Fibroblast of lung (primary cell): ENCODE measurements at regions not wholly inside any gene's neighbourhood (a gene's known extent, or its start where the extent isn't known, plus 50 kb on each side); places are given as distances from the start of the nearest gene placed in this dataset.

Experiments
- DNase-seq, 2 donors: peaks; one replicate each; pipeline versions ENCODE4 v3.0.0 to v3.0.0-alpha.2; 2010; ENCODE audit warnings: low read depth in 2 of 2
- H2AFZ ChIP-seq: 2 replicates; pipeline ENCODE4 v1.5.1; 2012; ENCODE audit warnings: low read length, control low read depth, inconsistent platforms
- H3K27ac ChIP-seq: 2 replicates; pipeline ENCODE4 v1.5.1; 2011; ENCODE audit warnings: low read length, control low read depth; ENCODE audit not compliant: insufficient read depth
- H3K27me3 ChIP-seq: 2 replicates; pipeline ENCODE4 v1.5.1; 2011; ENCODE audit warnings: mild to moderate bottlenecking, low read length; ENCODE audit not compliant: control insufficient read depth, insufficient read depth
- H3K36me3 ChIP-seq: 2 replicates; pipeline ENCODE4 v1.5.1; 2011; ENCODE audit warnings: low read length; ENCODE audit not compliant: control insufficient read depth, insufficient read depth
- H3K4me1 ChIP-seq: 2 replicates; pipeline ENCODE4 v1.5.1; 2011; ENCODE audit warnings: low read length; ENCODE audit not compliant: control insufficient read depth, insufficient read depth; ENCODE audit errors: extremely low read depth
- H3K4me2 ChIP-seq: 2 replicates; pipeline ENCODE4 v1.5.1; 2011; ENCODE audit warnings: low read length, control low read depth; ENCODE audit not compliant: insufficient read depth; ENCODE audit errors: extremely low read depth
- H3K4me3 ChIP-seq, 4 experiments: fragments of 200-600 bp in 1 of 4; sonication (generic) in 1 of 4; replicated peaks in 1 of 4; 2 replicates each; pipeline ENCODE4 v1.5.1; 2011 to 2016; ENCODE audit warnings: low read length in 4 of 4, low read depth in 3 of 4, mild to moderate bottlenecking in 3 of 4, control low read depth in 2 of 4, inconsistent platforms in 1 of 4, mixed read lengths in 1 of 4; ENCODE audit not compliant: insufficient read depth in 1 of 4; ENCODE audit errors: control extremely low read depth in 1 of 4
- H3K79me2 ChIP-seq: 2 replicates; pipeline ENCODE4 v1.5.1; 2012; ENCODE audit warnings: mild to moderate bottlenecking, low read length, inconsistent platforms; ENCODE audit not compliant: control insufficient read depth, insufficient read depth
- H3K9ac ChIP-seq: 2 replicates; pipeline ENCODE4 v1.5.1; 2011; ENCODE audit warnings: mild to moderate bottlenecking, low read length, control low read depth; ENCODE audit not compliant: insufficient read depth
- H3K9me3 ChIP-seq: 2 replicates; pipeline ENCODE4 v1.5.1; 2012; ENCODE audit warnings: low read depth, low read length; ENCODE audit not compliant: control insufficient read depth, insufficient read depth
- H4K20me1 ChIP-seq: 2 replicates; pipeline ENCODE4 v1.5.1; 2011; ENCODE audit warnings: low read length; ENCODE audit not compliant: control insufficient read depth, insufficient read depth; ENCODE audit errors: extremely low read depth
- EZH2 ChIP-seq: IDR thresholded peaks from 2 replicates; pipeline ENCODE4 v1.5.1; 2012; ENCODE audit warnings: low read length, control low read depth, mild to moderate bottlenecking; ENCODE audit errors: missing control alignments
- TF ChIP-seq, protein P1 (sequence below), 2 donors: IDR thresholded peaks in 1 of 2; conservative IDR thresholded peaks in 1 of 2; 1 replicate in 1 of 2; 2 replicates in 1 of 2; pipeline ENCODE4 v1.5.1; 2011 to 2012; ENCODE audit warnings: low read length in 2 of 2, control low read depth in 1 of 2, inconsistent platforms in 1 of 2, low read depth in 1 of 2, mild to moderate bottlenecking in 1 of 2

DNA sequence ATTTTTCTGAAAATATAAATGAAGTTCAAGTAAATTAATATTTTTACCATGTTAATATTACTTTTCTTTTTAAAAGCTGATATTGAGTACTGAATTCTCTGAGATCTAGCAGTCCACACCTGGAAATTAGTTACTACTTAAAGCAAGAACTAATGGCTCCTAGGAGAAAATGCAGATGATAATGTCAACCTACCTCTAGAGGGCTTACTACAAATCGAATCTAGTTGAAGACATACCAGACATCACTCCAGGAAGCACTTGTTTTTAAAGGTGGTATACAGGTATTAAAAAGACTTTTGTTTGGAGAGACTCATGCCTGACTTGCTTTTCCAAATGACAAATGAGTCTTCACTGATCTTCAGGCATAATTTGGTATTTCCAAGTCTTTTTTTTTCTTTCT lies 516.4 kb upstream of the BOD1L1 start:
- DNase-seq, result no peak
- H2AFZ ChIP-seq, result no peak overlapping the region
- H3K9me3 ChIP-seq, result no peaks in the 10 kb centered on the region
- H3K36me3 ChIP-seq, result no peaks in the 10 kb centered on the region
- no peak overlapping the region for H3K9ac ChIP-seq
- no peaks in the 10 kb centered on the region for H3K27me3 ChIP-seq
- H3K4me1 ChIP-seq, result no peaks in the 10 kb centered on the region
- no peak overlapping the region for H3K4me2 ChIP-seq
- H4K20me1 ChIP-seq, result no peaks in the 10 kb centered on the region
- no peak for TF ChIP-seq EZH2
- TF ChIP-seq, protein P1, sequence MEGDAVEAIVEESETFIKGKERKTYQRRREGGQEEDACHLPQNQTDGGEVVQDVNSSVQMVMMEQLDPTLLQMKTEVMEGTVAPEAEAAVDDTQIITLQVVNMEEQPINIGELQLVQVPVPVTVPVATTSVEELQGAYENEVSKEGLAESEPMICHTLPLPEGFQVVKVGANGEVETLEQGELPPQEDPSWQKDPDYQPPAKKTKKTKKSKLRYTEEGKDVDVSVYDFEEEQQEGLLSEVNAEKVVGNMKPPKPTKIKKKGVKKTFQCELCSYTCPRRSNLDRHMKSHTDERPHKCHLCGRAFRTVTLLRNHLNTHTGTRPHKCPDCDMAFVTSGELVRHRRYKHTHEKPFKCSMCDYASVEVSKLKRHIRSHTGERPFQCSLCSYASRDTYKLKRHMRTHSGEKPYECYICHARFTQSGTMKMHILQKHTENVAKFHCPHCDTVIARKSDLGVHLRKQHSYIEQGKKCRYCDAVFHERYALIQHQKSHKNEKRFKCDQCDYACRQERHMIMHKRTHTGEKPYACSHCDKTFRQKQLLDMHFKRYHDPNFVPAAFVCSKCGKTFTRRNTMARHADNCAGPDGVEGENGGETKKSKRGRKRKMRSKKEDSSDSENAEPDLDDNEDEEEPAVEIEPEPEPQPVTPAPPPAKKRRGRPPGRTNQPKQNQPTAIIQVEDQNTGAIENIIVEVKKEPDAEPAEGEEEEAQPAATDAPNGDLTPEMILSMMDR (conservative IDR thresholded peaks at IDR 0.05 in 1 of 2, IDR thresholded peaks at IDR 0.05 in 1 of 2; ENCODE audit: low read depth in 1 of 2, low read length in 2 of 2), result peak in 1 of 2 donors; percentile 2
- H3K27ac ChIP-seq, result no peak overlapping the region
- H3K4me3 ChIP-seq, result no peak overlapping the region
- H3K79me2 ChIP-seq, result no peaks in the 10 kb centered on the region

DNA sequence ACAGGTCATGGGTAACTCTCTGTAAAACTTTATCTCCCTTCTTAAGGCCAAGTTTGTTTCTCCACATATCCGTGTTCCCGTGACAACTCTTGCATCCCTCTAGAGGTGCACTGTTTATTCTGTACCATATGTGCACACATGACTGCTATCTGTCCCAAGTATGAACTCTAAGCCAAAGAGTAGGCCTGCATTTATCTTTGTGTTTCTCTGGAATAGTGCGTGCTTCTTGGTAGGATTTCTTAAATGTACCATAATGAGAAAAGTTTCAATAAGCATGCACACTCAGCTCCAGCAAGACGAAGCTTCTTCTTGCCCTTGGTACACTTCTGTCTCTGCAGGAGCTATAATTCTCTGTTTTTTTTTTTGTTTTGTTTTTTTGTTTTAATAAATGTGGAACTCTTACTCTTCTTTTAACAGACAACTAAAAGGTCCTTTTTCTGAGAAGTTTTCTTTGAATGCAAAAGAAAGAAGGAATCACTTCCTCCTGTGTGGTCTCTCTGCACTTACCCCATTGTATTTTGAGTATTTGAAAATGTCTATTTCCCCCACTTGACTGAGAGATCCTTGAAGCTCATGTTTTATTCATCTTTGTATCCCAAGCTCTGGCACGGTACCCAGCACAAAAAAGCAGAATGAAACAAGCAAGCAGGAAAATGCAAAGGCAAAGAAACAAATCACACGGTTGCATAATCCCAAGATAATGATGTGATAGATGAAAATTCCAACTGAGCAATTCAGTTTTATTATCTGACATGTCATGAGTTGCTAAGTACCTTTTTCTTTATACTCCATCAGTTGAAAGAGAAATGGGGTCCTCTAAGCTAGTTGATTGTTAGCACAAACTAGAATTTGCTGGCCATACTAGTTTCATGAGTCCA lies 521.9 kb upstream of the BOD1L1 start:
- peak; percentile 8 to 19 for DNase-seq
- H3K4me2 ChIP-seq, result no peak overlapping the region

DNA sequence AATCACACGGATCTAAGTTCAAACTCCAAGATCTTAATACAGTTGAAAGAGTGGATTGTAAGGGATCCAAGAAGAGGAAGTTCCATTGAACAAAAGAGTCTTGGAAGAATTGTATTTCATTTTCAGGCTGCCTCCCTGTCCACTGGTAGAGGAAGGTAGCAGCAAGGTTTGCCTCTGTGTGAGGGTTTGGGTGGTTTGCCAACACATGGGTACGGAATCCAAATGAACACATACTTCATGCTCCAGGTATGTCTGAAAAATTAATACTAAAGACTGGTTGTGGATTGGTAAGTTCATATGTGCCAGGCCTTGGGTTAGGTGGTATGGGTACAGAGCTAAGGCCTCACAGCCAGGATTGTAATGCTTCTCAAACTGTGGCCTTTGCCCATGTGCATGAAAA lies 523.6 kb upstream of the BOD1L1 start:
- Histone ChIP-seq H3K4me3 (no peak overlapping the region), H3K27me3 (no peaks in the 10 kb centered on the region), H3K4me1 (no peaks in the 10 kb centered on the region), H3K27ac (no peak overlapping the region), H3K4me2 (no peak overlapping the region), H3K79me2 (no peaks in the 10 kb centered on the region), H3K9ac (no peak overlapping the region), H4K20me1 (no peaks in the 10 kb centered on the region), H3K9me3 (no peaks in the 10 kb centered on the region), H3K36me3 (no peaks in the 10 kb centered on the region), H2AFZ (no peak overlapping the region)
- no peak for TF ChIP-seq EZH2
- TF ChIP-seq, protein P1 (conservative IDR thresholded peaks at IDR 0.05 in 1 of 2, IDR thresholded peaks at IDR 0.05 in 1 of 2; ENCODE audit: low read depth in 1 of 2, low read length in 2 of 2), result no peak
- no peak for DNase-seq

More for the DNA sequence above, 521.9 kb upstream of the BOD1L1 start:
- H3K4me1 ChIP-seq, result no peaks in the 10 kb centered on the region
- H3K27me3 ChIP-seq, result no peaks in the 10 kb centered on the region
- H4K20me1 ChIP-seq, result no peaks in the 10 kb centered on the region
- H3K36me3 ChIP-seq, result no peaks in the 10 kb centered on the region
- H3K79me2 ChIP-seq, result no peaks in the 10 kb centered on the region
- H2AFZ ChIP-seq, result no peak overlapping the region
- H3K9me3 ChIP-seq, result no peaks in the 10 kb centered on the region
- TF ChIP-seq, protein P1 (conservative IDR thresholded peaks at IDR 0.05 in 1 of 2, IDR thresholded peaks at IDR 0.05 in 1 of 2; ENCODE audit: low read depth in 1 of 2, low read length in 2 of 2), result no peak
- TF ChIP-seq EZH2, result no peak
- H3K27ac ChIP-seq, result no peak overlapping the region
- H3K4me3 ChIP-seq, result no peak overlapping the region
- no peak overlapping the region for H3K9ac ChIP-seq
